ENCODE measurements at regions not wholly inside any gene's neighbourhood (a gene's known extent, or its start where the extent isn't known, plus 50 kb on each side); places are given as distances from the start of the nearest gene placed in this dataset.

- DNase-seq (ENCODE audit: low read depth, low spot score) (no peak), FAIRE-seq (no peak)
- no peak overlapping the region for H3K27ac ChIP-seq (ENCODE audit: insufficient read depth, low read depth, low read length)
- H3K79me2 ChIP-seq (ENCODE audit: control insufficient read depth, insufficient read depth, low read length) = no peaks in the 10 kb centered on the region
- intact Hi-C loops (cut with micrococcal nuclease) = no loop called here
- TF ChIP-seq JUN (IDR thresholded peaks at IDR 0.05; ENCODE audit: borderline replicate concordance, insufficient read depth, insufficient read length, low read depth) (no peak), MYC (IDR thresholded peaks at IDR 0.05; ENCODE audit: low read depth, low read length) (no peak), CTCF (IDR thresholded peaks at IDR 0.05; ENCODE audit: extremely low read depth in 1 of 2, insufficient read depth in 1 of 2, low read depth in 1 of 2, low read length in 2 of 2) (no peak), POLR2A (IDR thresholded peaks at IDR 0.05; ENCODE audit: low read depth, low read length) (no peak), EZH2 (IDR thresholded peaks at IDR 0.05; ENCODE audit: borderline replicate concordance, low read depth, low read length, severe bottlenecking) (no peak), FOS (IDR thresholded peaks at IDR 0.05; ENCODE audit: borderline replicate concordance, insufficient read depth, low read length) (no peak), GATA2 (IDR thresholded peaks at IDR 0.05; ENCODE audit: insufficient read depth, insufficient read length, low read depth, low read length) (no peak), POLR2AphosphoS5 (IDR thresholded peaks at IDR 0.05; ENCODE audit: insufficient read depth, low read depth, low read length) (no peak), MAX (IDR thresholded peaks at IDR 0.05; ENCODE audit: insufficient read depth, insufficient read length) (no peak)
- H3K4me1 ChIP-seq (ENCODE audit: control insufficient read depth, extremely low read depth, insufficient read depth, low read length) = no peaks in the 10 kb centered on the region
- CTCF ChIA-PET = no interaction called here
- no TSS peak for BruUV-seq (replicated peaks)
- H3K9me3 ChIP-seq (replicated peaks; ENCODE audit: control insufficient read depth, insufficient read depth, low read length) = no peaks in the 10 kb centered on the region
- H3K36me3 ChIP-seq (ENCODE audit: control insufficient read depth in 2 of 2, extremely low read depth in 1 of 2, insufficient read depth in 2 of 2, low read length in 2 of 2) = no peaks in the 10 kb centered on the region
- H3K27me3 ChIP-seq (ENCODE audit: control insufficient read depth in 2 of 2, insufficient read depth in 2 of 2, low read length in 2 of 2) = no peaks in the 10 kb centered on the region
- POLR2A ChIA-PET = no interaction called here
- no peak overlapping the region for H3K9ac ChIP-seq (replicated peaks; ENCODE audit: extremely low read depth, insufficient read depth, low read length)
- H2AFZ ChIP-seq (ENCODE audit: low read depth, low read length) = no peak overlapping the region
- H4K20me1 ChIP-seq (replicated peaks; ENCODE audit: control insufficient read depth, extremely low read depth, insufficient read depth, low read length) = no peaks in the 10 kb centered on the region
- H3K4me3 ChIP-seq (replicated peaks in 1 of 3; ENCODE audit: insufficient read depth in 1 of 3, low read depth in 1 of 3, low read length in 3 of 3) = no peak overlapping the region
- H3K9me1 ChIP-seq (replicated peaks; ENCODE audit: control insufficient read depth, extremely low read depth, insufficient read depth, low read length) = no peaks in the 10 kb centered on the region
- H3K4me2 ChIP-seq (ENCODE audit: insufficient read depth, low read length) = no peak overlapping the region
- dilution Hi-C loops (cut with MboI; ENCODE audit: extremely low pct_ligation_motif_present, low sequenced_read_pairs) = no loop called here
Measured at GRCh38 chr5:67985686-67986387, 229.7 kb upstream of the PIK3R1 start.

Measured in endothelial cell of umbilical vein (primary cell).